SK-N-MC (cell line): ENCODE measurements at regions not wholly inside any gene's neighbourhood (a gene's known extent, or its start where the extent isn't known, plus 50 kb on each side); places are given as distances from the start of the nearest gene placed in this dataset.

Source experiments
- EZH2 ChIP-seq: fragments of 200-600 bp; sonication (generic); IDR thresholded peaks from one replicate; pipeline ENCODE4 v1.6.1; 2017; ENCODE audit warnings: antibody characterized with exemption
- POLR2AphosphoS5 ChIP-seq: IDR thresholded peaks from 2 replicates; pipeline ENCODE4 v1.6.1; 2012; ENCODE audit warnings: mild to moderate bottlenecking, low read depth, low read length, borderline replicate concordance

GRCh38 chr22:27283240-27283639 is 518.3 kb downstream of the MN1 start:
- TF ChIP-seq POLR2AphosphoS5 (no peak), EZH2 (no peak)
